HEK293T (cell line): ENCODE measurements at regions not wholly inside any gene's neighbourhood (a gene's known extent, or its start where the extent isn't known, plus 50 kb on each side); places are given as distances from the start of the nearest gene placed in this dataset.

Source experiments
- CTCF ChIA-PET: fragments of 350-600 bp; formaldehyde crosslinking; extraction: SDS; loops from one replicate; lab custom pipeline; 2021; ENCODE audit warnings: antibody characterized with exemption, inconsistent platforms; lab: Yijun Ruan, JAX
- POLR2A ChIA-PET: fragments of 350-600 bp; formaldehyde crosslinking; extraction: SDS; loops from one replicate; lab custom pipeline; 2020; ENCODE audit warnings: antibody characterized with exemption, inconsistent platforms; lab: Yijun Ruan, JAX
- DNase-seq: peaks from one replicate; pipeline ENCODE4 v3.0.0; 2012; ENCODE audit warnings: mixed read lengths; ENCODE audit errors: extremely low spot score
- ARNT ChIP-seq: fragments of 450-650 bp; IDR thresholded peaks from 2 replicates; pipeline ENCODE4 v1.6.1; 2017; ENCODE audit warnings: mild to moderate bottlenecking
- BHLHE40 ChIP-seq: fragments of 450-650 bp; IDR thresholded peaks from 2 replicates; pipeline ENCODE4 v1.6.1; 2016; ENCODE audit warnings: mild to moderate bottlenecking, moderate library complexity, borderline replicate concordance
- CTBP1 ChIP-seq: fragments of 450-650 bp; IDR thresholded peaks from 2 replicates; pipeline ENCODE4 v1.6.1; 2016; ENCODE audit warnings: borderline replicate concordance
- ELF4 ChIP-seq: fragments of 450-650 bp; IDR thresholded peaks from 2 replicates; pipeline ENCODE4 v1.6.1; 2017; ENCODE audit warnings: antibody characterized with exemption
- FOXA1 ChIP-seq: fragments of 450-650 bp; IDR thresholded peaks from 2 replicates; pipeline ENCODE4 v1.6.1; 2016; ENCODE audit warnings: mild to moderate bottlenecking
- FOXK2 ChIP-seq: fragments of 450-650 bp; IDR thresholded peaks from 2 replicates; pipeline ENCODE4 v1.6.1; 2016; ENCODE audit warnings: mild to moderate bottlenecking
- FOXM1 ChIP-seq: fragments of 450-650 bp; IDR thresholded peaks from 2 replicates; pipeline ENCODE4 v1.6.1; 2017; ENCODE audit warnings: mild to moderate bottlenecking, borderline replicate concordance
- HDGF ChIP-seq: fragments of 450-650 bp; IDR thresholded peaks from 2 replicates; pipeline ENCODE4 v1.6.1; 2017; ENCODE audit warnings: antibody characterized with exemption, borderline replicate concordance
- L3MBTL2 ChIP-seq: fragments of 450-650 bp; conservative IDR thresholded peaks from 2 replicates; pipeline ENCODE4 v1.6.1; 2016; ENCODE audit warnings: mild to moderate bottlenecking
- LEF1 ChIP-seq: fragments of 450-650 bp; IDR thresholded peaks from 2 replicates; pipeline ENCODE4 v1.6.1; 2017; ENCODE audit warnings: mild to moderate bottlenecking, borderline replicate concordance
- NFRKB ChIP-seq: fragments of 450-650 bp; IDR thresholded peaks from 2 replicates; pipeline ENCODE4 v1.6.1; 2016; ENCODE audit warnings: mild to moderate bottlenecking, moderate library complexity
- PKNOX1 ChIP-seq: fragments of 450-650 bp; IDR thresholded peaks from 2 replicates; pipeline ENCODE4 v1.6.1; 2016
- SP1 ChIP-seq: fragments of 450-650 bp; IDR thresholded peaks from 2 replicates; pipeline ENCODE4 v1.6.1; 2017
- SUZ12 ChIP-seq: fragments of 450-650 bp; IDR thresholded peaks from 2 replicates; pipeline ENCODE4 v1.6.1; 2016; ENCODE audit warnings: mild to moderate bottlenecking
- TARDBP ChIP-seq: fragments of 450-650 bp; IDR thresholded peaks from 2 replicates; pipeline ENCODE4 v1.6.1; 2016
- ZNF384 ChIP-seq: fragments of 450-650 bp; IDR thresholded peaks from 2 replicates; pipeline ENCODE4 v1.6.1; 2016

- CTCF ChIA-PET, result interaction anchor here (1.1 kb wide), 1 partner anchor 148 kb away, joined by 3 read pairs; no protein-coding TSS in a partner anchor
- POLR2A ChIA-PET, result no interaction called here
- DNase-seq, result no peak
- TF ChIP-seq NFRKB, result no peak
- no peak for TF ChIP-seq CTBP1
- no peak for TF ChIP-seq LEF1
- TF ChIP-seq FOXK2, result no peak
- no peak for TF ChIP-seq FOXA1
- TF ChIP-seq ZNF384, result no peak
- no peak for TF ChIP-seq FOXM1
- TF ChIP-seq BHLHE40, result no peak
Measured at GRCh38 chr4:26201120-26201519, 119.7 kb upstream of the RBPJ start.

GRCh38 chr4:26204249-26204825 lies 116.5 kb upstream of the RBPJ start:
- CTCF ChIA-PET, result interaction anchor here (0.6 kb wide), 1 partner anchor 22 kb away, joined by 3 read pairs; no protein-coding TSS in a partner anchor
- POLR2A ChIA-PET, result no interaction called here
- TF ChIP-seq BHLHE40 (no peak), ARNT (no peak), FOXA1 (no peak), TARDBP (no peak), FOXM1 (no peak), ELF4 (no peak), SUZ12 (no peak), PKNOX1 (no peak), FOXK2 (no peak), L3MBTL2 (no peak), CTBP1 (no peak), ZNF384 (no peak), LEF1 (no peak), NFRKB (no peak), HDGF (no peak)
- DNase-seq, result no peak

- no peak for DNase-seq
- ChIA-PET CTCF (no interaction called here), POLR2A (no interaction called here)
- no peak for TF ChIP-seq HDGF
- no peak for TF ChIP-seq FOXA1
- no peak for TF ChIP-seq FOXM1
- no peak for TF ChIP-seq CTBP1
- no peak; the same call in 1 of the 2 replicates for TF ChIP-seq L3MBTL2
- TF ChIP-seq SP1, result no peak
- TF ChIP-seq BHLHE40, result no peak
- no peak for TF ChIP-seq LEF1
- TF ChIP-seq ZNF384, result no peak
- TF ChIP-seq TARDBP, result no peak
- TF ChIP-seq NFRKB, result no peak
Measured at GRCh38 chr4:26204911-26205370, 115.9 kb upstream of the RBPJ start.

- ChIA-PET POLR2A (no interaction called here), CTCF (no interaction called here)
- TF ChIP-seq FOXA1, result no peak
- no peak for TF ChIP-seq PKNOX1
- no peak for TF ChIP-seq BHLHE40
- TF ChIP-seq FOXK2, result no peak
- TF ChIP-seq NFRKB, result no peak
- no peak for TF ChIP-seq FOXM1
- no peak for TF ChIP-seq LEF1
- TF ChIP-seq ARNT, result no peak
- TF ChIP-seq SUZ12, result no peak
- no peak for TF ChIP-seq TARDBP
- no peak for TF ChIP-seq ELF4
- no peak for TF ChIP-seq ZNF384
- TF ChIP-seq CTBP1, result no peak
- TF ChIP-seq HDGF, result no peak
- TF ChIP-seq SP1, result no peak
- no peak for DNase-seq
Measured at GRCh38 chr4:26206339-26206738, 114.5 kb upstream of the RBPJ start.

- POLR2A ChIA-PET, result interaction anchor here (1.1 kb wide), 1 partner anchor 11 kb away, joined by 3 read pairs; no protein-coding TSS in a partner anchor
- TF ChIP-seq HDGF, result no peak
- no peak for TF ChIP-seq PKNOX1
- TF ChIP-seq TARDBP, result no peak
- no peak for TF ChIP-seq BHLHE40
- TF ChIP-seq SP1, result no peak
- no peak for TF ChIP-seq CTBP1
- no peak for TF ChIP-seq ARNT
- no peak for TF ChIP-seq FOXK2
- TF ChIP-seq ZNF384, result no peak
- no peak for TF ChIP-seq LEF1
- TF ChIP-seq L3MBTL2, result no peak
- no peak for TF ChIP-seq FOXA1
- TF ChIP-seq SUZ12, result no peak
- no peak for TF ChIP-seq NFRKB
- TF ChIP-seq FOXM1, result no peak
- TF ChIP-seq ELF4, result no peak
- no peak for DNase-seq
- CTCF ChIA-PET, result interaction anchor here (0.6 kb wide), 1 partner anchor 44 kb away, joined by 3 read pairs; no protein-coding TSS in a partner anchor
Measured at GRCh38 chr4:26206999-26207398, 113.8 kb upstream of the RBPJ start.

- TF ChIP-seq PKNOX1 (no peak), ARNT (no peak), TARDBP (no peak), CTBP1 (no peak), FOXM1 (no peak), FOXA1 (no peak), ELF4 (no peak), FOXK2 (no peak), BHLHE40 (no peak), NFRKB (no peak), SUZ12 (no peak), L3MBTL2 (no peak), SP1 (no peak), HDGF (no peak), LEF1 (no peak), ZNF384 (no peak)
- CTCF ChIA-PET, result interaction anchor here (0.6 kb wide), 1 partner anchor 45 kb away, joined by 3 read pairs; no protein-coding TSS in a partner anchor
- DNase-seq, result no peak
- POLR2A ChIA-PET, result interaction anchor here (0.6 to 1.1 kb wide), 2 partner anchors 10 to 15 kb away, joined by 3 read pairs; no protein-coding TSS in a partner anchor
Measured at GRCh38 chr4:26207631-26208030, 113.2 kb upstream of the RBPJ start.
